H9 (cell line): ENCODE measurements at regions not wholly inside any gene's neighbourhood (a gene's known extent, or its start where the extent isn't known, plus 50 kb on each side); places are given as distances from the start of the nearest gene placed in this dataset.
A peak's percentile ranks its signal among the peaks of the same experiment; 100 is the strongest.

ENCODE experiments used
- DNase-seq: peaks from one replicate; pipeline ENCODE4 v3.0.0-alpha.2; 2017
- H2AFZ ChIP-seq: one replicate; pipeline ENCODE4 v1.6.1; 2013; ENCODE audit warnings: mild to moderate bottlenecking, low read length, control low read depth, moderate library complexity
- H2AK5ac ChIP-seq: 2 replicates; pipeline ENCODE4 v1.6.1; 2013; ENCODE audit warnings: low read length, control low read depth, mixed read lengths; ENCODE audit not compliant: insufficient read length
- H2BK120ac ChIP-seq: one replicate; pipeline ENCODE4 v1.6.1; 2013; ENCODE audit warnings: low read depth, mild to moderate bottlenecking, low read length, control low read depth, inconsistent platforms; ENCODE audit not compliant: poor library complexity, severe bottlenecking
- H2BK12ac ChIP-seq: 2 replicates; pipeline ENCODE4 v1.6.1; 2013; ENCODE audit warnings: low read length, control low read depth, mixed read lengths, low read depth; ENCODE audit not compliant: insufficient read length
- H2BK15ac ChIP-seq: 2 replicates; pipeline ENCODE4 v1.6.1; 2013; ENCODE audit warnings: low read depth, low read length, control low read depth
- H2BK20ac ChIP-seq: one replicate; pipeline ENCODE4 v1.6.1; 2013; ENCODE audit warnings: low read depth, mild to moderate bottlenecking, low read length, control low read depth, inconsistent platforms; ENCODE audit not compliant: poor library complexity, severe bottlenecking
- H2BK5ac ChIP-seq: 2 replicates; pipeline ENCODE4 v1.6.1; 2013; ENCODE audit warnings: low read length, control low read depth, mixed read lengths; ENCODE audit not compliant: insufficient read length
- H3K14ac ChIP-seq: 2 replicates; pipeline ENCODE4 v1.6.1; 2013; ENCODE audit warnings: low read length, control low read depth; ENCODE audit not compliant: insufficient read depth
- H3K18ac ChIP-seq: 2 replicates; pipeline ENCODE4 v1.6.1; 2013; ENCODE audit warnings: low read depth, mild to moderate bottlenecking, mixed read lengths, low read length, control low read depth; ENCODE audit not compliant: insufficient read length
- H3K23ac ChIP-seq: 2 replicates; pipeline ENCODE4 v1.6.1; 2013; ENCODE audit warnings: low read length, control low read depth, mixed read lengths, low read depth; ENCODE audit not compliant: insufficient read length
- H3K23me2 ChIP-seq: 2 replicates; pipeline ENCODE4 v1.6.1; 2013; ENCODE audit warnings: low read depth, mild to moderate bottlenecking, mixed read lengths, low read length, control low read depth; ENCODE audit not compliant: insufficient read length, poor library complexity, severe bottlenecking
- H3K27ac ChIP-seq: 2 replicates; pipeline ENCODE4 v1.5.1; 2013; ENCODE audit warnings: low read length, control low read depth, mixed read lengths, low read depth; ENCODE audit not compliant: insufficient read length
- H3K27me3 ChIP-seq: 2 replicates; pipeline ENCODE4 v1.6.1; 2013; ENCODE audit warnings: low read length, control low read depth, inconsistent platforms; ENCODE audit not compliant: insufficient read depth
- H3K4ac ChIP-seq: 2 replicates; pipeline ENCODE4 v1.6.1; 2013; ENCODE audit warnings: low read depth, mild to moderate bottlenecking, control low read depth, inconsistent platforms, low read length, moderate library complexity
- H3K4me1 ChIP-seq: 2 replicates; pipeline ENCODE4 v1.6.1; 2013; ENCODE audit warnings: low read length, control low read depth, inconsistent platforms; ENCODE audit not compliant: insufficient read depth
- H3K4me2 ChIP-seq: 2 replicates; pipeline ENCODE4 v1.6.1; 2013; ENCODE audit warnings: low read length, control low read depth, mixed read lengths; ENCODE audit not compliant: insufficient read length, insufficient read depth
- H3K56ac ChIP-seq: 2 replicates; pipeline ENCODE4 v1.6.1; 2013; ENCODE audit warnings: low read depth, mild to moderate bottlenecking, mixed read lengths, low read length, control low read depth; ENCODE audit not compliant: insufficient read length
- H3K79me1 ChIP-seq: 2 replicates; pipeline ENCODE4 v1.6.1; 2013; ENCODE audit warnings: low read depth, mild to moderate bottlenecking, moderate library complexity, low read length, control low read depth, inconsistent platforms; ENCODE audit not compliant: insufficient read depth, poor library complexity, severe bottlenecking
- H3K79me2 ChIP-seq: 2 replicates; pipeline ENCODE4 v1.6.1; 2013; ENCODE audit warnings: low read length, control low read depth, inconsistent platforms; ENCODE audit not compliant: insufficient read depth
- H3K9ac ChIP-seq: 2 replicates; pipeline ENCODE4 v1.6.1; 2013; ENCODE audit warnings: low read length, control low read depth, mixed read lengths; ENCODE audit not compliant: insufficient read length; ENCODE audit errors: extremely low read depth
- H3K9me3 ChIP-seq: one replicate; pipeline ENCODE4 v1.6.1; 2013; ENCODE audit warnings: low read depth, low read length, inconsistent platforms; ENCODE audit not compliant: control insufficient read depth
- H3T11ph ChIP-seq: one replicate; pipeline ENCODE4 v1.6.1; 2013; ENCODE audit warnings: mild to moderate bottlenecking, low read length, control low read depth, inconsistent platforms
- H4K20me1 ChIP-seq: one replicate; pipeline ENCODE4 v1.6.1; 2013; ENCODE audit not compliant: control insufficient read depth, insufficient read length, insufficient read depth
- H4K5ac ChIP-seq: 2 replicates; pipeline ENCODE4 v1.6.1; 2013; ENCODE audit warnings: low read depth, mild to moderate bottlenecking, mixed read lengths, low read length, control low read depth; ENCODE audit not compliant: insufficient read length
- H4K8ac ChIP-seq: replicated peaks from 2 replicates; pipeline ENCODE4 v1.6.1; 2013; ENCODE audit warnings: low read length, control low read depth, mixed read lengths, low read depth; ENCODE audit not compliant: insufficient read length
- H4K91ac ChIP-seq: 2 replicates; pipeline ENCODE4 v1.6.1; 2013; ENCODE audit warnings: low read depth, mild to moderate bottlenecking, moderate library complexity, mixed read lengths, low read length, control low read depth; ENCODE audit not compliant: insufficient read length
- H3K27ac Mint-ChIP-seq, 3 experiments: 2 replicates in 2 of 3; 3 replicates in 1 of 3; pipeline ENCODE4 v1.8.0; 2020 to 2021; ENCODE audit warnings: mixed read lengths in 3 of 3, mild to moderate bottlenecking in 1 of 3, moderate library complexity in 1 of 3
- H3K27me3 Mint-ChIP-seq: 2 replicates; pipeline ENCODE4 v1.8.0; 2021; ENCODE audit warnings: low read depth, mild to moderate bottlenecking, moderate library complexity, mixed read lengths
- H3K36me3 Mint-ChIP-seq, 3 experiments: 2 replicates in 2 of 3; 3 replicates in 1 of 3; pipeline ENCODE4 v1.8.0; 2020 to 2021; ENCODE audit warnings: low read depth in 3 of 3, mixed read lengths in 3 of 3; ENCODE audit not compliant: insufficient read depth in 1 of 3
- H3K4me1 Mint-ChIP-seq, 2 experiments: 2 replicates each; pipeline ENCODE4 v1.8.0; 2020; ENCODE audit warnings: mixed read lengths in 2 of 2
- H3K4me3 Mint-ChIP-seq, 2 experiments: 2 replicates in 1 of 2; 3 replicates in 1 of 2; pipeline ENCODE4 v1.8.0; 2020 to 2021; ENCODE audit warnings: mild to moderate bottlenecking in 2 of 2, mixed read lengths in 2 of 2, moderate library complexity in 1 of 2
- H3K9me3 Mint-ChIP-seq, 2 experiments: 2 replicates in 1 of 2; 3 replicates in 1 of 2; pipeline ENCODE4 v1.8.0; 2020; ENCODE audit warnings: mild to moderate bottlenecking in 2 of 2, mixed read lengths in 2 of 2, moderate library complexity in 1 of 2
- CTCF ChIP-seq: fragments of 200-600 bp; sonication (generic); conservative IDR thresholded peaks from 3 replicates; pipeline ENCODE4 v1.8.0; 2021; ENCODE audit warnings: antibody characterized with exemption, mild to moderate bottlenecking
- WGBS: extraction: QIAGEN DNeasy Blood & Tissue Kit; methylation state at CpG from one replicate; pipeline ENCODE4 v1.1.7; 2013; ENCODE audit warnings: missing lambda C conversion rate, low lambda C conversion rate, mixed read lengths; ENCODE audit not compliant: insufficient read length; ENCODE audit errors: extremely low coverage; 5-methylcytosine and 5-hydroxymethylcytosine counted together

GRCh38 chr15:93520206-93520605 lies 431.2 kb upstream of the RGMA start:
- Mint-ChIP-seq H3K4me3 (no peak overlapping the region), H3K4me1 (no peaks in the 10 kb centered on the region), H3K9me3 (no peaks in the 10 kb centered on the region), H3K36me3 (no peaks in the 10 kb centered on the region), H3K27me3 (peaks cover 5% of the 10 kb centered on the region), H3K27ac (no peak overlapping the region)
- peak; percentile 56 for DNase-seq
- no CpG with 5 or more reads among the region's 4 CpGs for WGBS
- no peak overlapping the region for H4K91ac ChIP-seq
- no peak overlapping the region for H2BK20ac ChIP-seq
- no peak overlapping the region for H2AK5ac ChIP-seq
- no peak overlapping the region for H2BK5ac ChIP-seq
- H2AFZ ChIP-seq = no peak overlapping the region
- no peak for TF ChIP-seq CTCF
- no peak overlapping the region for H3K56ac ChIP-seq
- H2BK12ac ChIP-seq = no peak overlapping the region
- H3K27ac ChIP-seq = no peak overlapping the region
- H4K20me1 ChIP-seq = no peaks in the 10 kb centered on the region
- H3K4ac ChIP-seq = no peak overlapping the region
- no peak overlapping the region for H2BK15ac ChIP-seq
- no peak overlapping the region for H3K23ac ChIP-seq
- H3K9me3 ChIP-seq = no peaks in the 10 kb centered on the region
- H4K8ac ChIP-seq = no peak overlapping the region
- H3K9ac ChIP-seq = no peak overlapping the region
- H3K4me1 ChIP-seq = peaks cover 2% of the 10 kb centered on the region; the same call in 1 of the 2 replicates
- H2BK120ac ChIP-seq = no peak overlapping the region
- no peaks in the 10 kb centered on the region for H3K79me2 ChIP-seq
- H3K18ac ChIP-seq = no peak overlapping the region
- no peak overlapping the region for H3K4me2 ChIP-seq
- H3K14ac ChIP-seq = no peak overlapping the region
- H3T11ph ChIP-seq = no peak overlapping the region
- H3K23me2 ChIP-seq = no peaks in the 10 kb centered on the region
- no peaks in the 10 kb centered on the region for H3K79me1 ChIP-seq
- H4K5ac ChIP-seq = no peak overlapping the region
- no peaks in the 10 kb centered on the region for H3K27me3 ChIP-seq
